ENCODE measurements at regions not wholly inside any gene's neighbourhood (a gene's known extent, or its start where the extent isn't known, plus 50 kb on each side); places are given as distances from the start of the nearest gene placed in this dataset.

DNA sequence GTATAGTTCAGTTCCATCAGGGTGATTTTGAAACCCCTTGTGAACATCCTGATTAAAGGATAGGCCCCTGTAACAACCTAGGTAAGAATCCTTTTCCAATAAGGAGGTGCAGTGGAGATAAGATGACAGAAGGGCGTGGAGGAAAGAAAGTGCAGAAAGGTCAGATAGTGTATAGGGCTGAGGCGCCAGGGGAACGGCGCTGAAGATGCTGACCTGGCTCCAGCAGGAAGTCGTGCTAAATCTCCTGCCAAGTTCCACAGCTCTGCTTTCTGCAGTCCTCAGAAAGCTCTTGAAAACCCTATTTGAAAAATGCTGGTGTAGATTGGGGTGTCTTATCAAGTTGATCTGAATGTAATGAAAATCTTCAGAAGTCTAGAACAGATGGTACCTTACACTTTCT lies 221.7 kb downstream of the COG6 start:
- no peak overlapping the region for H2BK12ac ChIP-seq (ENCODE audit: low read length in 2 of 2)

DNA sequence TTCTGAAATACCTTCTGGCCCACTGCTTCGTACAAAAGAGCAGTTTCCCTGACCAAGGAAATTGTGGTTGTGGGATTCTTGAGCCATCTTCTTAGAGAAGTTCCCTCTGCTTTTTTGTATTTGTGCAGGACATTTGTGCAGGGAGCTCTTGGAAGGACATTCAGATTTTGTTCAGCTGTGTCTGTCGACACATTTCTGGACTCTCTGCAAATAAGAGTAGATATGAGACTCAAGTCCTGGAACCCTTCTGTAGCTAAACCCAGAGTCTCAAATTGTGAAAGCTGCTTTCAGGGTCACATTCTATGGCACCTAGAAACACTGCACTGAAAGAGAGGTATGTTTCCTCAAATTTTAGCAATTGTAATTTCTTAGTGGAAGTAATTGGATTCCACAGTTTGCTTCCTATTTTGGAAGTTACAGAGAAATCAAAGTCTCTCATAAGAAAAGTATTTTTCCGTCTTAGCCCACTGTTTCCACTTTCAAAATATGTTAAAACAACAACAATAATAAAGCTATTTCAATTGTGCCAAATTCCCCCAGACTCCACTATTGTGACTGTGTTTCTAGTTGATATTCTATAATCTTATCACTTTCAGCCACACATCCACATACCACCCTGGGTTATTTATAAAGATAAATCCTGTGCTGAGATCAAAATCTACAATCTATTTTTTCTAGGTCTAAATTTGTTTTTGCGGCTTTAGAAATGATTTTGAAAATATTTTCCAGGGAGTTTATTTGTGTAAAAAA lies 224.0 kb downstream of the COG6 start:
- no peak overlapping the region for H2AK5ac ChIP-seq (ENCODE audit: low read length, severe bottlenecking)
- H3K27me3 ChIP-seq (ENCODE audit: control insufficient read depth in 1 of 2, insufficient read depth in 1 of 2, low read length in 2 of 2), result no peaks in the 10 kb centered on the region
- H3K9me3 ChIP-seq (ENCODE audit: control insufficient read depth, low read length), result peaks cover 14% of the 10 kb centered on the region
- peaks cover 3% of the 10 kb centered on the region for H3K4me1 ChIP-seq (ENCODE audit: control insufficient read depth, insufficient read depth, low read depth, low read length)
- H3K4me3 ChIP-seq (ENCODE audit: insufficient read depth in 1 of 2, low read depth in 1 of 2, low read length in 2 of 2), result no peak overlapping the region
- H3K4ac ChIP-seq (ENCODE audit: low read depth in 1 of 2, low read length in 2 of 2), result no peak overlapping the region
- H3K27ac ChIP-seq (ENCODE audit: low read length, poor library complexity, severe bottlenecking), result no peak overlapping the region
- no peak overlapping the region for H2AFZ ChIP-seq (ENCODE audit: low read depth, low read length)
- H4K8ac ChIP-seq (ENCODE audit: low read length), result no peak overlapping the region
- no peak overlapping the region for H2BK12ac ChIP-seq (ENCODE audit: low read length in 2 of 2)
- H3K18ac ChIP-seq (ENCODE audit: low read depth in 1 of 2, low read length in 2 of 2), result no peak overlapping the region
- no peaks in the 10 kb centered on the region for H3K36me3 ChIP-seq (ENCODE audit: control insufficient read depth in 1 of 2, insufficient read depth in 2 of 2, low read depth in 1 of 2, low read length in 2 of 2)
- no peak overlapping the region for H4K91ac ChIP-seq (ENCODE audit: low read length)
- no peak overlapping the region for H2BK15ac ChIP-seq (ENCODE audit: low read depth, poor library complexity, severe bottlenecking)
- H2BK120ac ChIP-seq (ENCODE audit: low read depth, low read length), result no peak overlapping the region
- H3K23ac ChIP-seq (ENCODE audit: low read length in 2 of 2), result no peak overlapping the region
- WGBS, result 97% methylated on average over 2 of the region's 4 CpGs
- H3K9ac ChIP-seq (ENCODE audit: low read length), result no peak overlapping the region
- no peaks in the 10 kb centered on the region for H3K79me1 ChIP-seq (replicated peaks; ENCODE audit: low read length, poor library complexity, severe bottlenecking)
- no peak overlapping the region for H2BK5ac ChIP-seq (ENCODE audit: low read depth, low read length, poor library complexity, severe bottlenecking)
- no peak overlapping the region for H3K4me2 ChIP-seq (ENCODE audit: low read length, poor library complexity, severe bottlenecking)
- H3K14ac ChIP-seq (ENCODE audit: low read length in 2 of 2), result no peak overlapping the region
- DNase-seq, result no peak

More for the DNA sequence above, 221.7 kb downstream of the COG6 start:
- Histone ChIP-seq H3K4me1 (ENCODE audit: control insufficient read depth, insufficient read depth, low read depth, low read length) (peaks cover 3% of the 10 kb centered on the region), H3K4ac (ENCODE audit: low read depth in 1 of 2, low read length in 2 of 2) (no peak overlapping the region), H3K4me2 (ENCODE audit: low read length, poor library complexity, severe bottlenecking) (no peak overlapping the region), H2AK5ac (ENCODE audit: low read length, severe bottlenecking) (no peak overlapping the region), H3K36me3 (ENCODE audit: control insufficient read depth in 1 of 2, insufficient read depth in 2 of 2, low read depth in 1 of 2, low read length in 2 of 2) (no peaks in the 10 kb centered on the region), H3K79me1 (replicated peaks; ENCODE audit: low read length, poor library complexity, severe bottlenecking) (no peaks in the 10 kb centered on the region), H2BK15ac (ENCODE audit: low read depth, poor library complexity, severe bottlenecking) (no peak overlapping the region), H4K8ac (ENCODE audit: low read length) (no peak overlapping the region), H2BK120ac (ENCODE audit: low read depth, low read length) (no peak overlapping the region), H3K9me3 (ENCODE audit: control insufficient read depth, low read length) (peaks cover 3% of the 10 kb centered on the region), H3K23ac (ENCODE audit: low read length in 2 of 2) (no peak overlapping the region), H3K18ac (ENCODE audit: low read depth in 1 of 2, low read length in 2 of 2) (no peak overlapping the region), H3K9ac (ENCODE audit: low read length) (no peak overlapping the region), H3K4me3 (ENCODE audit: insufficient read depth in 1 of 2, low read depth in 1 of 2, low read length in 2 of 2) (no peak overlapping the region), H4K91ac (ENCODE audit: low read length) (no peak overlapping the region), H2AFZ (ENCODE audit: low read depth, low read length) (no peak overlapping the region), H3K14ac (ENCODE audit: low read length in 2 of 2) (no peak overlapping the region), H3K27ac (ENCODE audit: low read length, poor library complexity, severe bottlenecking) (no peak overlapping the region), H2BK5ac (ENCODE audit: low read depth, low read length, poor library complexity, severe bottlenecking) (no peak overlapping the region), H3K27me3 (ENCODE audit: control insufficient read depth in 1 of 2, insufficient read depth in 1 of 2, low read length in 2 of 2) (no peaks in the 10 kb centered on the region)
- no peak for DNase-seq
- 98% methylated on average over 4 of the region's 5 CpGs for WGBS

DNA sequence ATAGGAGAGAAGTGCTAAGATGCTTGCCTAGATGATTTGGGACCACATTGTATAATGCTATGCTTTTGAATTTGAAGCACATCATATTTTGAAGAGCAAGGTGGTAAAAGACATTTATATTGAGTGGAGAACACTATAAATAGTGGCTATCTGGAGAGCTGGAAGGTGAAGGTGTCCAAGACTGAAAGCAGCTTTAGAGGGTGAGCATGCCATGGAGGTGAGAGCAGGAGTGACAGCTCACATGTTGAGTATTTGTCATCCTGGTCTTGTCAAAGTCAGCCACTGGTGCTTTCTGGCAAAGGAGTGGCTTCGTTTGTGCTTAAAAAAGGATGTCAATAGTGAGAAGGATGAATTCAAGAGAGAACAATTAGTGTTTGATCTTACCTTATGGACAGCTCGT lies 225.9 kb downstream of the COG6 start:
- H3K9ac ChIP-seq (ENCODE audit: low read length), result no peak overlapping the region
- no peak overlapping the region for H4K8ac ChIP-seq (ENCODE audit: low read length)
- no peak overlapping the region for H2BK12ac ChIP-seq (ENCODE audit: low read length in 2 of 2)
- H3K27me3 ChIP-seq (ENCODE audit: control insufficient read depth in 1 of 2, insufficient read depth in 1 of 2, low read length in 2 of 2), result no peaks in the 10 kb centered on the region
- H4K91ac ChIP-seq (ENCODE audit: low read length), result no peak overlapping the region
- no peaks in the 10 kb centered on the region for H3K4me1 ChIP-seq (ENCODE audit: control insufficient read depth, insufficient read depth, low read depth, low read length)
- H3K4ac ChIP-seq (ENCODE audit: low read depth in 1 of 2, low read length in 2 of 2), result no peak overlapping the region
- peaks cover 27% of the 10 kb centered on the region for H3K9me3 ChIP-seq (ENCODE audit: control insufficient read depth, low read length)
- H2BK15ac ChIP-seq (ENCODE audit: low read depth, poor library complexity, severe bottlenecking), result no peak overlapping the region
- no peak overlapping the region for H3K14ac ChIP-seq (ENCODE audit: low read length in 2 of 2)
- WGBS, result 44% methylated on average over 2 of the region's 2 CpGs
- H3K4me3 ChIP-seq (ENCODE audit: insufficient read depth in 1 of 2, low read depth in 1 of 2, low read length in 2 of 2), result no peak overlapping the region
- H3K23ac ChIP-seq (ENCODE audit: low read length in 2 of 2), result no peak overlapping the region
- no peak overlapping the region for H2BK5ac ChIP-seq (ENCODE audit: low read depth, low read length, poor library complexity, severe bottlenecking)
- no peak for DNase-seq
- no peak overlapping the region for H3K27ac ChIP-seq (ENCODE audit: low read length, poor library complexity, severe bottlenecking)
- H3K4me2 ChIP-seq (ENCODE audit: low read length, poor library complexity, severe bottlenecking), result no peak overlapping the region
- no peaks in the 10 kb centered on the region for H3K79me1 ChIP-seq (replicated peaks; ENCODE audit: low read length, poor library complexity, severe bottlenecking)
- H2BK120ac ChIP-seq (ENCODE audit: low read depth, low read length), result no peak overlapping the region
- H2AFZ ChIP-seq (ENCODE audit: low read depth, low read length), result no peak overlapping the region
- H2AK5ac ChIP-seq (ENCODE audit: low read length, severe bottlenecking), result no peak overlapping the region
- H3K36me3 ChIP-seq (ENCODE audit: control insufficient read depth in 1 of 2, insufficient read depth in 2 of 2, low read depth in 1 of 2, low read length in 2 of 2), result no peaks in the 10 kb centered on the region
- H3K18ac ChIP-seq (ENCODE audit: low read depth in 1 of 2, low read length in 2 of 2), result no peak overlapping the region

DNA sequence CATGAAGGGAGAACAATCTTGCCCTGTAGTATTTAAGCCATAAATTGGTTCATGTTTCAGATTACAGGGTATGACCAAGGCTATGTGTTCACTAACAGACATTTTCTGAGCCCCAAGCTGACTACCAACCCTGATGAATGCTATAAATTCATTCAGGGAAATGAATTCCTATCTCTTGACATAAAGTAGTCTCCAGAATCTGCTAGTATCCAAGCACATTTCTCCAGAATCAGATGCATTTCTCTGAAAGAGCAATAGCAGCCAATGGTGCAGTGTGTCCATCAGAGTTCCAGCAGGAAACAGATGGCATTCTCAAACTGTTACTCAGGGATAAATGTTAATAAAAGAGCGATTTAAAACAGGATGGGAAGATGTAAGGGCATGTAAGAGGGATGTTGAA lies 226.4 kb downstream of the COG6 start:
- Histone ChIP-seq H3K27me3 (ENCODE audit: control insufficient read depth in 1 of 2, insufficient read depth in 1 of 2, low read length in 2 of 2) (no peaks in the 10 kb centered on the region), H3K79me1 (replicated peaks; ENCODE audit: low read length, poor library complexity, severe bottlenecking) (no peaks in the 10 kb centered on the region), H3K14ac (ENCODE audit: low read length in 2 of 2) (no peak overlapping the region), H2BK12ac (ENCODE audit: low read length in 2 of 2) (no peak overlapping the region), H2BK120ac (ENCODE audit: low read depth, low read length) (no peak overlapping the region), H2BK15ac (ENCODE audit: low read depth, poor library complexity, severe bottlenecking) (no peak overlapping the region), H2AFZ (ENCODE audit: low read depth, low read length) (no peak overlapping the region), H3K4me3 (ENCODE audit: insufficient read depth in 1 of 2, low read depth in 1 of 2, low read length in 2 of 2) (no peak overlapping the region), H3K23ac (ENCODE audit: low read length in 2 of 2) (no peak overlapping the region), H3K4me1 (ENCODE audit: control insufficient read depth, insufficient read depth, low read depth, low read length) (no peaks in the 10 kb centered on the region), H2AK5ac (ENCODE audit: low read length, severe bottlenecking) (no peak overlapping the region), H3K4me2 (ENCODE audit: low read length, poor library complexity, severe bottlenecking) (no peak overlapping the region), H3K36me3 (ENCODE audit: control insufficient read depth in 1 of 2, insufficient read depth in 2 of 2, low read depth in 1 of 2, low read length in 2 of 2) (no peaks in the 10 kb centered on the region), H3K9ac (ENCODE audit: low read length) (no peak overlapping the region), H3K27ac (ENCODE audit: low read length, poor library complexity, severe bottlenecking) (no peak overlapping the region), H3K18ac (ENCODE audit: low read depth in 1 of 2, low read length in 2 of 2) (no peak overlapping the region), H2BK5ac (ENCODE audit: low read depth, low read length, poor library complexity, severe bottlenecking) (no peak overlapping the region), H3K4ac (ENCODE audit: low read depth in 1 of 2, low read length in 2 of 2) (no peak overlapping the region), H3K9me3 (ENCODE audit: control insufficient read depth, low read length) (peaks cover 27% of the 10 kb centered on the region), H4K8ac (ENCODE audit: low read length) (no peak overlapping the region), H4K91ac (ENCODE audit: low read length) (no peak overlapping the region)
- DNase-seq, result peak; percentile 15
- 24% methylated on average over 1 of the region's 1 CpG for WGBS
